H9 (cell line): ENCODE measurements at regions not wholly inside any gene's neighbourhood (a gene's known extent, or its start where the extent isn't known, plus 50 kb on each side); places are given as distances from the start of the nearest gene placed in this dataset.

Experiments
- DNase-seq: peaks from one replicate; pipeline ENCODE4 v3.0.0-alpha.2; 2017
- H2AFZ ChIP-seq: one replicate; pipeline ENCODE4 v1.6.1; 2013; ENCODE audit warnings: mild to moderate bottlenecking, low read length, control low read depth, moderate library complexity
- H2AK5ac ChIP-seq: 2 replicates; pipeline ENCODE4 v1.6.1; 2013; ENCODE audit warnings: low read length, control low read depth, mixed read lengths; ENCODE audit not compliant: insufficient read length
- H2BK120ac ChIP-seq: one replicate; pipeline ENCODE4 v1.6.1; 2013; ENCODE audit warnings: low read depth, mild to moderate bottlenecking, low read length, control low read depth, inconsistent platforms; ENCODE audit not compliant: poor library complexity, severe bottlenecking
- H2BK12ac ChIP-seq: 2 replicates; pipeline ENCODE4 v1.6.1; 2013; ENCODE audit warnings: low read length, control low read depth, mixed read lengths, low read depth; ENCODE audit not compliant: insufficient read length
- H2BK15ac ChIP-seq: 2 replicates; pipeline ENCODE4 v1.6.1; 2013; ENCODE audit warnings: low read depth, low read length, control low read depth
- H2BK20ac ChIP-seq: one replicate; pipeline ENCODE4 v1.6.1; 2013; ENCODE audit warnings: low read depth, mild to moderate bottlenecking, low read length, control low read depth, inconsistent platforms; ENCODE audit not compliant: poor library complexity, severe bottlenecking
- H2BK5ac ChIP-seq: 2 replicates; pipeline ENCODE4 v1.6.1; 2013; ENCODE audit warnings: low read length, control low read depth, mixed read lengths; ENCODE audit not compliant: insufficient read length
- H3K14ac ChIP-seq: 2 replicates; pipeline ENCODE4 v1.6.1; 2013; ENCODE audit warnings: low read length, control low read depth; ENCODE audit not compliant: insufficient read depth
- H3K18ac ChIP-seq: 2 replicates; pipeline ENCODE4 v1.6.1; 2013; ENCODE audit warnings: low read depth, mild to moderate bottlenecking, mixed read lengths, low read length, control low read depth; ENCODE audit not compliant: insufficient read length
- H3K23ac ChIP-seq: 2 replicates; pipeline ENCODE4 v1.6.1; 2013; ENCODE audit warnings: low read length, control low read depth, mixed read lengths, low read depth; ENCODE audit not compliant: insufficient read length
- H3K23me2 ChIP-seq: 2 replicates; pipeline ENCODE4 v1.6.1; 2013; ENCODE audit warnings: low read depth, mild to moderate bottlenecking, mixed read lengths, low read length, control low read depth; ENCODE audit not compliant: insufficient read length, poor library complexity, severe bottlenecking
- H3K27ac ChIP-seq: 2 replicates; pipeline ENCODE4 v1.5.1; 2013; ENCODE audit warnings: low read length, control low read depth, mixed read lengths, low read depth; ENCODE audit not compliant: insufficient read length
- H3K27me3 ChIP-seq: 2 replicates; pipeline ENCODE4 v1.6.1; 2013; ENCODE audit warnings: low read length, control low read depth, inconsistent platforms; ENCODE audit not compliant: insufficient read depth
- H3K4ac ChIP-seq: 2 replicates; pipeline ENCODE4 v1.6.1; 2013; ENCODE audit warnings: low read depth, mild to moderate bottlenecking, control low read depth, inconsistent platforms, low read length, moderate library complexity
- H3K4me1 ChIP-seq: 2 replicates; pipeline ENCODE4 v1.6.1; 2013; ENCODE audit warnings: low read length, control low read depth, inconsistent platforms; ENCODE audit not compliant: insufficient read depth
- H3K4me2 ChIP-seq: 2 replicates; pipeline ENCODE4 v1.6.1; 2013; ENCODE audit warnings: low read length, control low read depth, mixed read lengths; ENCODE audit not compliant: insufficient read length, insufficient read depth
- H3K56ac ChIP-seq: 2 replicates; pipeline ENCODE4 v1.6.1; 2013; ENCODE audit warnings: low read depth, mild to moderate bottlenecking, mixed read lengths, low read length, control low read depth; ENCODE audit not compliant: insufficient read length
- H3K79me1 ChIP-seq: 2 replicates; pipeline ENCODE4 v1.6.1; 2013; ENCODE audit warnings: low read depth, mild to moderate bottlenecking, moderate library complexity, low read length, control low read depth, inconsistent platforms; ENCODE audit not compliant: insufficient read depth, poor library complexity, severe bottlenecking
- H3K79me2 ChIP-seq: 2 replicates; pipeline ENCODE4 v1.6.1; 2013; ENCODE audit warnings: low read length, control low read depth, inconsistent platforms; ENCODE audit not compliant: insufficient read depth
- H3K9ac ChIP-seq: 2 replicates; pipeline ENCODE4 v1.6.1; 2013; ENCODE audit warnings: low read length, control low read depth, mixed read lengths; ENCODE audit not compliant: insufficient read length; ENCODE audit errors: extremely low read depth
- H3K9me3 ChIP-seq: one replicate; pipeline ENCODE4 v1.6.1; 2013; ENCODE audit warnings: low read depth, low read length, inconsistent platforms; ENCODE audit not compliant: control insufficient read depth
- H3T11ph ChIP-seq: one replicate; pipeline ENCODE4 v1.6.1; 2013; ENCODE audit warnings: mild to moderate bottlenecking, low read length, control low read depth, inconsistent platforms
- H4K20me1 ChIP-seq: one replicate; pipeline ENCODE4 v1.6.1; 2013; ENCODE audit not compliant: control insufficient read depth, insufficient read length, insufficient read depth
- H4K5ac ChIP-seq: 2 replicates; pipeline ENCODE4 v1.6.1; 2013; ENCODE audit warnings: low read depth, mild to moderate bottlenecking, mixed read lengths, low read length, control low read depth; ENCODE audit not compliant: insufficient read length
- H4K8ac ChIP-seq: replicated peaks from 2 replicates; pipeline ENCODE4 v1.6.1; 2013; ENCODE audit warnings: low read length, control low read depth, mixed read lengths, low read depth; ENCODE audit not compliant: insufficient read length
- H4K91ac ChIP-seq: 2 replicates; pipeline ENCODE4 v1.6.1; 2013; ENCODE audit warnings: low read depth, mild to moderate bottlenecking, moderate library complexity, mixed read lengths, low read length, control low read depth; ENCODE audit not compliant: insufficient read length
- H3K27ac Mint-ChIP-seq, 3 experiments: 2 replicates in 2 of 3; 3 replicates in 1 of 3; pipeline ENCODE4 v1.8.0; 2020 to 2021; ENCODE audit warnings: mixed read lengths in 3 of 3, mild to moderate bottlenecking in 1 of 3, moderate library complexity in 1 of 3
- H3K27me3 Mint-ChIP-seq: 2 replicates; pipeline ENCODE4 v1.8.0; 2021; ENCODE audit warnings: low read depth, mild to moderate bottlenecking, moderate library complexity, mixed read lengths
- H3K36me3 Mint-ChIP-seq, 3 experiments: 2 replicates in 2 of 3; 3 replicates in 1 of 3; pipeline ENCODE4 v1.8.0; 2020 to 2021; ENCODE audit warnings: low read depth in 3 of 3, mixed read lengths in 3 of 3; ENCODE audit not compliant: insufficient read depth in 1 of 3
- H3K4me1 Mint-ChIP-seq, 2 experiments: 2 replicates each; pipeline ENCODE4 v1.8.0; 2020; ENCODE audit warnings: mixed read lengths in 2 of 2
- H3K4me3 Mint-ChIP-seq, 2 experiments: 2 replicates in 1 of 2; 3 replicates in 1 of 2; pipeline ENCODE4 v1.8.0; 2020 to 2021; ENCODE audit warnings: mild to moderate bottlenecking in 2 of 2, mixed read lengths in 2 of 2, moderate library complexity in 1 of 2
- H3K9me3 Mint-ChIP-seq, 2 experiments: 2 replicates in 1 of 2; 3 replicates in 1 of 2; pipeline ENCODE4 v1.8.0; 2020; ENCODE audit warnings: mild to moderate bottlenecking in 2 of 2, mixed read lengths in 2 of 2, moderate library complexity in 1 of 2
- CTCF ChIP-seq: fragments of 200-600 bp; sonication (generic); conservative IDR thresholded peaks from 3 replicates; pipeline ENCODE4 v1.8.0; 2021; ENCODE audit warnings: antibody characterized with exemption, mild to moderate bottlenecking
- WGBS: extraction: QIAGEN DNeasy Blood & Tissue Kit; methylation state at CpG from one replicate; pipeline ENCODE4 v1.1.7; 2013; ENCODE audit warnings: missing lambda C conversion rate, low lambda C conversion rate, mixed read lengths; ENCODE audit not compliant: insufficient read length; ENCODE audit errors: extremely low coverage; 5-methylcytosine and 5-hydroxymethylcytosine counted together

GRCh38 chr2:18825838-18826237 is 236.5 kb upstream of the NT5C1B start:
- no CpG with 5 or more reads among the region's 7 CpGs for WGBS
- H3K4me1 Mint-ChIP-seq, result peaks cover 3 to 4% of the 10 kb centered on the region in 2 experiments; a peak in 3 of 4 replicates
- Histone ChIP-seq H3K9ac (no peak overlapping the region), H2BK5ac (no peak overlapping the region), H3K79me1 (no peaks in the 10 kb centered on the region), H4K20me1 (no peaks in the 10 kb centered on the region), H3K9me3 (no peaks in the 10 kb centered on the region), H3K23ac (no peak overlapping the region), H3K56ac (no peak overlapping the region), H2BK20ac (no peak overlapping the region), H4K5ac (no peak overlapping the region), H4K8ac (no peak overlapping the region), H3K27ac (no peak overlapping the region), H3K27me3 (no peaks in the 10 kb centered on the region), H3T11ph (no peak overlapping the region), H2BK15ac (no peak overlapping the region), H2AK5ac (no peak overlapping the region), H4K91ac (no peak overlapping the region), H3K4me1 (no peaks in the 10 kb centered on the region), H2BK120ac (no peak overlapping the region), H3K14ac (no peak overlapping the region), H3K4me2 (no peak overlapping the region), H3K18ac (no peak overlapping the region), H2AFZ (no peak overlapping the region), H3K4ac (no peak overlapping the region), H2BK12ac (no peak overlapping the region), H3K79me2 (no peaks in the 10 kb centered on the region), H3K23me2 (no peaks in the 10 kb centered on the region)
- no peak for TF ChIP-seq CTCF
- no peak overlapping the region; a peak in 1 of 7 replicates for H3K27ac Mint-ChIP-seq
- H3K4me3 Mint-ChIP-seq, result no peak overlapping the region
- H3K36me3 Mint-ChIP-seq, result no peaks in the 10 kb centered on the region
- no peak for DNase-seq
- H3K9me3 Mint-ChIP-seq, result no peaks in the 10 kb centered on the region
- H3K27me3 Mint-ChIP-seq, result peaks cover 6% of the 10 kb centered on the region; the same call in 1 of the 2 replicates
